ENCODE measurements at regions not wholly inside any gene's neighbourhood (a gene's known extent, or its start where the extent isn't known, plus 50 kb on each side); places are given as distances from the start of the nearest gene placed in this dataset.

GRCh38 chr6:44500074-44500473 lies 112.6 kb downstream of the CDC5L start:
- FAIRE-seq: no peak

- no peak for FAIRE-seq
Measured at GRCh38 chr6:44503471-44503870, 116.0 kb downstream of the CDC5L start.

- FAIRE-seq: no peak
Measured at GRCh38 chr6:44504301-44504791, 116.8 kb downstream of the CDC5L start.

GRCh38 chr6:44505751-44506150 lies 118.2 kb downstream of the CDC5L start:
- no peak for FAIRE-seq

GRCh38 chr6:44507014-44507413 lies 119.5 kb downstream of the CDC5L start:
- no peak for FAIRE-seq

GRCh38 chr6:44508646-44509045 lies 121.1 kb downstream of the CDC5L start:
- no peak for FAIRE-seq

- FAIRE-seq: no peak
Measured at GRCh38 chr6:44511126-44511525, 123.6 kb downstream of the CDC5L start.

GRCh38 chr6:44512868-44513741 lies 125.6 kb downstream of the CDC5L start:
- no peak for FAIRE-seq

GRCh38 chr6:44514085-44514484 lies 126.6 kb downstream of the CDC5L start:
- FAIRE-seq: no peak

- no peak for FAIRE-seq
Measured at GRCh38 chr6:44514576-44515193, 127.2 kb downstream of the CDC5L start.

- FAIRE-seq: no peak
Measured at GRCh38 chr6:44522871-44523270, 135.4 kb downstream of the CDC5L start.

GRCh38 chr6:44524476-44525227 lies 137.1 kb downstream of the CDC5L start:
- no peak for FAIRE-seq

GRCh38 chr6:44525761-44526351 lies 138.3 kb downstream of the CDC5L start:
- FAIRE-seq: no peak

- FAIRE-seq: no peak
Measured at GRCh38 chr6:44527181-44527580, 139.7 kb downstream of the CDC5L start.

- no peak for FAIRE-seq
Measured at GRCh38 chr6:44527583-44528369, 140.3 kb downstream of the CDC5L start.

- no peak for FAIRE-seq
Measured at GRCh38 chr6:44528370-44528644, 140.8 kb downstream of the CDC5L start.

- no peak for FAIRE-seq
Measured at GRCh38 chr6:44528716-44529115, 141.2 kb downstream of the CDC5L start.

GRCh38 chr6:44529146-44529905 lies 141.8 kb downstream of the CDC5L start:
- no peak for FAIRE-seq

- FAIRE-seq: no peak
Measured at GRCh38 chr6:44530209-44530909, 142.9 kb downstream of the CDC5L start.

- FAIRE-seq: no peak
Measured at GRCh38 chr6:44530910-44531234, 143.4 kb downstream of the CDC5L start.

GRCh38 chr6:44531442-44532015 lies 144.0 kb downstream of the CDC5L start:
- FAIRE-seq: no peak
